ENCODE measurements at regions not wholly inside any gene's neighbourhood (a gene's known extent, or its start where the extent isn't known, plus 50 kb on each side); places are given as distances from the start of the nearest gene placed in this dataset.
"Not testable (repeated sequence)": the region's sequence is repeated elsewhere in the genome, so short reads cannot be mapped to it uniquely, and the experiment has no call there.

- Histone ChIP-seq H2AFZ (ENCODE audit: low read length) (no peak overlapping the region), H3K79me2 (ENCODE audit: insufficient read depth, low read length) (no peaks in the 10 kb centered on the region), H3K4me1 (ENCODE audit: insufficient read depth, low read length) (no peaks in the 10 kb centered on the region; the same call in 1 of the 2 replicates), H4K20me1 (ENCODE audit: control insufficient read depth, insufficient read depth, insufficient read length) (no peaks in the 10 kb centered on the region), H2BK12ac (ENCODE audit: insufficient read length, low read depth, low read length) (no peak overlapping the region), H2BK15ac (ENCODE audit: low read depth, low read length) (no peak overlapping the region), H4K8ac (replicated peaks; ENCODE audit: insufficient read length, low read depth, low read length) (no peak overlapping the region), H3K9me3 (ENCODE audit: control insufficient read depth, low read depth, low read length) (no peaks in the 10 kb centered on the region), H4K91ac (ENCODE audit: insufficient read length, low read depth, low read length) (no peak overlapping the region), H2BK120ac (ENCODE audit: low read depth, low read length, poor library complexity, severe bottlenecking) (no peak overlapping the region), H3T11ph (ENCODE audit: low read length) (no peak overlapping the region), H3K23me2 (ENCODE audit: insufficient read length, low read depth, low read length, poor library complexity, severe bottlenecking) (no peaks in the 10 kb centered on the region), H4K5ac (ENCODE audit: insufficient read length, low read depth, low read length) (no peak overlapping the region), H3K23ac (ENCODE audit: insufficient read length, low read depth, low read length) (no peak overlapping the region), H3K4ac (ENCODE audit: low read depth, low read length) (no peak overlapping the region), H3K18ac (ENCODE audit: insufficient read length, low read depth, low read length) (no peak overlapping the region), H3K79me1 (ENCODE audit: insufficient read depth, low read depth, low read length, poor library complexity, severe bottlenecking) (no peaks in the 10 kb centered on the region), H2BK20ac (ENCODE audit: low read depth, low read length, poor library complexity, severe bottlenecking) (peak overlapping the region; percentile 75), H3K14ac (ENCODE audit: insufficient read depth, low read length) (no peak overlapping the region), H3K56ac (ENCODE audit: insufficient read length, low read depth, low read length) (no peak overlapping the region), H2BK5ac (ENCODE audit: insufficient read length, low read length) (peak overlapping the region; percentile 26), H3K27me3 (ENCODE audit: insufficient read depth, low read length) (no peaks in the 10 kb centered on the region), H2AK5ac (ENCODE audit: insufficient read length, low read length) (no peak overlapping the region), H3K9ac (ENCODE audit: extremely low read depth, insufficient read length, low read length) (no peak overlapping the region), H3K27ac (ENCODE audit: insufficient read length, low read depth, low read length) (peak overlapping the region; percentile 84), H3K4me2 (ENCODE audit: insufficient read depth, insufficient read length, low read length) (no peak overlapping the region)
- no peaks in the 10 kb centered on the region for H3K9me3 Mint-ChIP-seq
- no peaks in the 10 kb centered on the region for H3K36me3 Mint-ChIP-seq (ENCODE audit: insufficient read depth in 1 of 3, low read depth in 3 of 3)
- peak overlapping the region; percentile 0 to 15; a peak in 1 of 5 replicates for H3K4me3 Mint-ChIP-seq
- no peaks in the 10 kb centered on the region for H3K27me3 Mint-ChIP-seq (ENCODE audit: low read depth)
- TF ChIP-seq CTCF (conservative IDR thresholded peaks at IDR 0.05), result no peak
- no CpG with 5 or more reads among the region's 10 CpGs for WGBS (ENCODE audit: extremely low coverage, insufficient read length, low lambda C conversion rate)
- peak overlapping the region; percentile 65 to 90 (median 69); a peak in 6 of 7 replicates for H3K27ac Mint-ChIP-seq
- H3K4me1 Mint-ChIP-seq, result peaks cover 33 to 51% of the 10 kb centered on the region in 2 experiments
- DNase-seq, result peak; percentile 52
Observed at GRCh38 chr1:221972276-221973235, 230.7 kb upstream of the DUSP10 start.

- not testable (repeated sequence) for H3K56ac ChIP-seq (ENCODE audit: insufficient read length, low read depth, low read length); H3K9me3 ChIP-seq (ENCODE audit: control insufficient read depth, low read depth, low read length); H3K27ac ChIP-seq (ENCODE audit: insufficient read length, low read depth, low read length); H3K79me1 ChIP-seq (ENCODE audit: insufficient read depth, low read depth, low read length, poor library complexity, severe bottlenecking); H4K91ac ChIP-seq (ENCODE audit: insufficient read length, low read depth, low read length); H3K4me2 ChIP-seq (ENCODE audit: insufficient read depth, insufficient read length, low read length); H2AFZ ChIP-seq (ENCODE audit: low read length); H3K14ac ChIP-seq (ENCODE audit: insufficient read depth, low read length); H3K23me2 ChIP-seq (ENCODE audit: insufficient read length, low read depth, low read length, poor library complexity, severe bottlenecking); H3K27me3 ChIP-seq (ENCODE audit: insufficient read depth, low read length); H3K4me1 ChIP-seq (ENCODE audit: insufficient read depth, low read length); H3K79me2 ChIP-seq (ENCODE audit: insufficient read depth, low read length); H3K9ac ChIP-seq (ENCODE audit: extremely low read depth, insufficient read length, low read length); H3K4ac ChIP-seq (ENCODE audit: low read depth, low read length); H3K27me3 Mint-ChIP-seq (ENCODE audit: low read depth); H2BK5ac ChIP-seq (ENCODE audit: insufficient read length, low read length); H3K18ac ChIP-seq (ENCODE audit: insufficient read length, low read depth, low read length); H3K9me3 Mint-ChIP-seq; H4K20me1 ChIP-seq (ENCODE audit: control insufficient read depth, insufficient read depth, insufficient read length); H4K8ac ChIP-seq (replicated peaks; ENCODE audit: insufficient read length, low read depth, low read length); H4K5ac ChIP-seq (ENCODE audit: insufficient read length, low read depth, low read length); H3T11ph ChIP-seq (ENCODE audit: low read length); H2BK15ac ChIP-seq (ENCODE audit: low read depth, low read length); H2BK12ac ChIP-seq (ENCODE audit: insufficient read length, low read depth, low read length); H2BK20ac ChIP-seq (ENCODE audit: low read depth, low read length, poor library complexity, severe bottlenecking); H2BK120ac ChIP-seq (ENCODE audit: low read depth, low read length, poor library complexity, severe bottlenecking); H3K23ac ChIP-seq (ENCODE audit: insufficient read length, low read depth, low read length); H2AK5ac ChIP-seq (ENCODE audit: insufficient read length, low read length)
- H3K4me3 Mint-ChIP-seq, result peak overlapping the region; percentile 8 to 14; a peak in 2 of 5 replicates
- H3K27ac Mint-ChIP-seq, result peak overlapping the region; percentile 80 to 92 (median 87); a peak in 6 of 7 replicates
- DNase-seq, result peak; percentile 53
- H3K36me3 Mint-ChIP-seq (ENCODE audit: insufficient read depth in 1 of 3, low read depth in 3 of 3), result peaks cover 0 to 11% (median 4%) of the 10 kb centered on the region in 3 experiments; a peak in 5 of 7 replicates
- no CpG with 5 or more reads among the region's 8 CpGs for WGBS (ENCODE audit: extremely low coverage, insufficient read length, low lambda C conversion rate)
- peaks cover 40 to 58% of the 10 kb centered on the region in 2 experiments for H3K4me1 Mint-ChIP-seq
Observed at GRCh38 chr1:221971035-221971434, 229.1 kb upstream of the DUSP10 start.
